Testis (tissue), 2 donors: ENCODE measurements at regions not wholly inside any gene's neighbourhood (a gene's known extent, or its start where the extent isn't known, plus 50 kb on each side); places are given as distances from the start of the nearest gene placed in this dataset.

Source experiments
- CTCF ChIP-seq, 3 experiments: fragments of 450-650 bp in 2 of 3; fragments of 200-600 bp in 1 of 3; sonication (generic) in 1 of 3; IDR thresholded peaks; one replicate each; pipeline ENCODE4 v1.5.1; 2016 to 2019; ENCODE audit warnings: antibody characterized with exemption in 3 of 3, mild to moderate bottlenecking in 2 of 3, moderate library complexity in 1 of 3
- POLR2A ChIP-seq: fragments of 450-650 bp; IDR thresholded peaks from one replicate; pipeline ENCODE4 v1.6.1; 2017; ENCODE audit warnings: antibody characterized with exemption, mild to moderate bottlenecking, moderate library complexity

- TF ChIP-seq CTCF (IDR thresholded peaks at IDR 0.05) (no peak), POLR2A (no peak)
These were observed 60.2 kb upstream of the BLTP1 start for GRCh38 chr4:122091836-122092405.
